Sigmoid colon (tissue), 6 donors: ENCODE measurements at regions not wholly inside any gene's neighbourhood (a gene's known extent, or its start where the extent isn't known, plus 50 kb on each side); places are given as distances from the start of the nearest gene placed in this dataset.

Experiments
- DNase-seq: peaks from one replicate; pipeline ENCODE4 v3.0.0-alpha.2; 2019
- H3K27ac ChIP-seq, 4 donors: fragments of 200-600 bp; sonication (generic); one replicate each; pipeline ENCODE4 v1.5.1; 2016 to 2019; ENCODE audit warnings: mild to moderate bottlenecking in 1 of 4
- H3K27me3 ChIP-seq, 3 donors: fragments of 200-600 bp; sonication (generic); one replicate each; pipeline ENCODE4 v1.5.1; 2019; ENCODE audit warnings: mild to moderate bottlenecking in 1 of 3
- H3K36me3 ChIP-seq, 4 donors: fragments of 200-600 bp; sonication (generic); one replicate each; pipeline ENCODE4 v1.5.1; 2016 to 2019
- H3K4me1 ChIP-seq, 4 donors: fragments of 200-600 bp; sonication (generic); one replicate each; pipeline ENCODE4 v1.5.1; 2017 to 2019
- H3K4me3 ChIP-seq, 4 donors: fragments of 200-600 bp; sonication (generic); one replicate each; pipeline ENCODE4 v1.5.1; 2017 to 2019; ENCODE audit warnings: mild to moderate bottlenecking in 2 of 4, moderate library complexity in 1 of 4
- H3K9me3 ChIP-seq, 4 donors: fragments of 200-600 bp in 3 of 4; sonication (generic) in 3 of 4; one replicate each; pipeline versions ENCODE4 v1.5.1 to v1.6.1; 2013 to 2019
- EP300 ChIP-seq, 4 donors: sonication (generic); formaldehyde crosslinking; IDR thresholded peaks; one replicate each; pipeline ENCODE4 v1.6.1; 2017; ENCODE audit warnings: antibody characterized with exemption in 4 of 4
- POLR2A ChIP-seq, 2 donors: fragments of 450-650 bp; IDR thresholded peaks; one replicate each; pipeline ENCODE4 v1.6.1; 2016; ENCODE audit warnings: antibody characterized with exemption in 2 of 2, mild to moderate bottlenecking in 2 of 2, moderate library complexity in 2 of 2
- POLR2AphosphoS5 ChIP-seq, 4 donors: sonication (generic); formaldehyde crosslinking; IDR thresholded peaks; one replicate each; pipeline ENCODE4 v1.6.1; 2017; ENCODE audit warnings: antibody characterized with exemption in 4 of 4
- WGBS, 2 donors: extraction: QIAGEN DNeasy Blood & Tissue Kit; methylation state at CpG; one replicate each; pipeline ENCODE4 v1.1.7; 2013; 5-methylcytosine and 5-hydroxymethylcytosine counted together
- intact Hi-C: fragments of 100-400 bp; cut with DNase I; formaldehyde crosslinking; loops from one replicate; pipeline ENCODE4 v1.15.1; 2023
- TF ChIP-seq, protein P1 (sequence below), 4 experiments: fragments of 450-650 bp in 3 of 4; fragments of 200-600 bp in 1 of 4; IDR thresholded peaks; one replicate each; pipeline ENCODE4 v1.5.1; 2016 to 2019; ENCODE audit warnings: antibody characterized with exemption in 4 of 4, mild to moderate bottlenecking in 3 of 4, moderate library complexity in 2 of 4
- donor health status: healthy with polysubstance abuse.
- donor health status: healthy.

DNA sequence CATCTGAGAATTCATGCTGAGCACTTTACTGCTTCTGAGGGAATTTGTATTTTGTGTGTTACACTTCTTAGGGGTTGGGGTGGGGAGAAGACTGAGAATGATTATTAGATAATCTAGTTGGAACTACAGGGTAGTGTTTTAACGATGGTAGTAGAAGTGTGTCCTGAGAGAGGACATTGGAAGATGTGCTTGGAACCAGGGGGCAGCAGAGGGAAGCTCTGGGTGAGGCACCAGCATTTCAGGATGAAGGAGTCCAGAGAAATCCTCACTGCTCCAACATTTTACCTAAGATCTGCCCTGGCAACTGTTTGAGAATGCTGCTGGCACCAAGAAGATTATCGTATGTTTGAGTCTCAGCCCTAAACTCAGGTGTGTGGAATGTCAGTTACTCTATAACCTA, 145.5 kb downstream of the SQOR start:
- DNase-seq: no peak
- TF ChIP-seq POLR2A (IDR thresholded peaks at IDR 0.05): no peak
- no peak for TF ChIP-seq POLR2AphosphoS5 (IDR thresholded peaks at IDR 0.05)
- TF ChIP-seq EP300 (IDR thresholded peaks at IDR 0.05): no peak
- Histone ChIP-seq H3K27me3 (no peaks in the 10 kb centered on the region), H3K27ac (no peak overlapping the region), H3K36me3 (no peaks in the 10 kb centered on the region), H3K4me3 (no peak overlapping the region), H3K4me1 (no peaks in the 10 kb centered on the region), H3K9me3 (no peaks in the 10 kb centered on the region)
- intact Hi-C loops: no loop called here
- WGBS, 2 donors: 65 to 78% methylated on average over 2 of the region's 2 CpGs

DNA sequence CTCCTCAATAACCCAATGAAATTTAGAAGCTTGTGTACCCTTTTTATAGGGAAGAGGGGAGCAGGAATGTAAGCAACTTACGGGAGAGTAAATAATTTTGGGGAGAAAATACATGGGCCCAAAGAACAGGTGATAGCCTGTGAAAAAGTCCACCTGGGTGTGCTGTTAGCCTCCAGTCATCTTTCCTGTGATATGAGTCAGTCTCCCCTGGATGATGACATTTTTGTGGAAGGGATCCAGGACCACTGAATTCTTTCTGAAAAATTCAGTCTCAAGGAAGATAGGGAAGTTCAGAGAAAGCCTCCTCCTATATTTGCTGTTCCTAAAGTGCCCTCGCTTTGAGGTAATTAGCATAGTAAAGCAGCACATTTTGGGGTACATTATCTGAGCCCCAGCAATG, 149.8 kb downstream of the SQOR start:
- H3K27me3 ChIP-seq: no peaks in the 10 kb centered on the region
- intact Hi-C loops: no loop called here
- no peaks in the 10 kb centered on the region for H3K36me3 ChIP-seq
- no peak overlapping the region for H3K27ac ChIP-seq
- DNase-seq: no peak
- H3K4me3 ChIP-seq: no peak overlapping the region
- TF ChIP-seq POLR2AphosphoS5 (IDR thresholded peaks at IDR 0.05): no peak
- TF ChIP-seq POLR2A (IDR thresholded peaks at IDR 0.05): no peak
- TF ChIP-seq EP300 (IDR thresholded peaks at IDR 0.05): no peak
- TF ChIP-seq, protein P1, sequence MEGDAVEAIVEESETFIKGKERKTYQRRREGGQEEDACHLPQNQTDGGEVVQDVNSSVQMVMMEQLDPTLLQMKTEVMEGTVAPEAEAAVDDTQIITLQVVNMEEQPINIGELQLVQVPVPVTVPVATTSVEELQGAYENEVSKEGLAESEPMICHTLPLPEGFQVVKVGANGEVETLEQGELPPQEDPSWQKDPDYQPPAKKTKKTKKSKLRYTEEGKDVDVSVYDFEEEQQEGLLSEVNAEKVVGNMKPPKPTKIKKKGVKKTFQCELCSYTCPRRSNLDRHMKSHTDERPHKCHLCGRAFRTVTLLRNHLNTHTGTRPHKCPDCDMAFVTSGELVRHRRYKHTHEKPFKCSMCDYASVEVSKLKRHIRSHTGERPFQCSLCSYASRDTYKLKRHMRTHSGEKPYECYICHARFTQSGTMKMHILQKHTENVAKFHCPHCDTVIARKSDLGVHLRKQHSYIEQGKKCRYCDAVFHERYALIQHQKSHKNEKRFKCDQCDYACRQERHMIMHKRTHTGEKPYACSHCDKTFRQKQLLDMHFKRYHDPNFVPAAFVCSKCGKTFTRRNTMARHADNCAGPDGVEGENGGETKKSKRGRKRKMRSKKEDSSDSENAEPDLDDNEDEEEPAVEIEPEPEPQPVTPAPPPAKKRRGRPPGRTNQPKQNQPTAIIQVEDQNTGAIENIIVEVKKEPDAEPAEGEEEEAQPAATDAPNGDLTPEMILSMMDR (IDR thresholded peaks at IDR 0.05): no peak
- no peaks in the 10 kb centered on the region for H3K9me3 ChIP-seq
- H3K4me1 ChIP-seq: no peaks in the 10 kb centered on the region
- 45 to 92% methylated on average over 2 of the region's 2 CpGs for WGBS, 2 donors

DNA sequence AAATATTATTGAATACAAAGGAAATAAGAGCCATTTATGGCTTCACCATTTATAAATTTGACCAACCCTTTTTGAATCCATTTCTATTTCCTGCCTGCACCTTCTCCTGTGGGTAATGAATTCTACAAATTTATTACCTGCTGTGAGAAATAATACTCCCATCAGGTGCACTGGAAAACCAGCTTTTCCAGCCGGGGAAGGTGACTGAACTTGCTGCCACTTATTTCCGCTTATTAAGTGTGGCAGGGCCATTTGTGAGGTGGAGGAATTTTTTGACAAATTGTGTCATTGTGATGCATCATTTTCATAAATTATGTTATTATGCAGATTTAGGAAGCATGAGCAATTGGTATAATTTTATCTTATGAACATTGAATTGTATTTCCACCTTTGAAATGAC, 151.1 kb downstream of the SQOR start:
- intact Hi-C loops: no loop called here
- no peak overlapping the region for H3K27ac ChIP-seq
- DNase-seq: no peak
- no peaks in the 10 kb centered on the region for H3K27me3 ChIP-seq
- WGBS, 2 donors: 91 to 95% methylated on average over 2 of the region's 2 CpGs
- no peak overlapping the region for H3K4me3 ChIP-seq
- no peak for TF ChIP-seq POLR2A (IDR thresholded peaks at IDR 0.05)
- TF ChIP-seq, protein P1 (IDR thresholded peaks at IDR 0.05): no peak
- TF ChIP-seq EP300 (IDR thresholded peaks at IDR 0.05): no peak
- TF ChIP-seq POLR2AphosphoS5 (IDR thresholded peaks at IDR 0.05): no peak
- H3K9me3 ChIP-seq: no peaks in the 10 kb centered on the region
- H3K36me3 ChIP-seq: no peaks in the 10 kb centered on the region
- no peaks in the 10 kb centered on the region for H3K4me1 ChIP-seq

DNA sequence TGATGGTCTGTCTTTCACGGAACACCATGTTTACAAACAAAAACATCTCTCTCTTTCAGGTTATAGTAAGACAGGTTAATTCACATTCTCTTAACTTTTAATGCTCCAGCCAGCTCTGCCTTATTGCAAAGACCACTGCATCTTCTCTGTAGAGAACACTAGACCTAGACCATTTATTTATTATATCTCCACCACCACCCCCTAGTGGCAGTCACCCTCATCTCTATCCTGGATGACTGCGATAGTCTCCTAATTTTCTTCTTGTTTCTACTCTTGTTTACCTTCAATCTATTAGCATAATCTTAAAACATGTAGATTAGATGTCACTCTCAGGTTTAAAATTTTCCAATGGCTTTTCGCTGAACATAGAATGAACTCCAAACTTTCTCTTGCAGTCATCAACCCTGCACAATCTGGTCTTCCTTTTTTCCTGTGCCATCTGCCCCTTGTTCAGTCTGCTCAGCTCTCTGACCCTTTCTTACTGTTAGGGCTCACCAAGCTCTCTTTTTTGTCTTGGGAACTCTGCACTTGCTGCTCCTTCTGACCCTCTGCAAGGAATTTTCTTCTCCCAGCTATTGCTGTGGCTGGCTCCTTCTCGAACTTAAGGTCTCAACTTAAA, 155.6 kb downstream of the SQOR start:
- H3K9me3 ChIP-seq: no peaks in the 10 kb centered on the region
- H3K27me3 ChIP-seq: no peaks in the 10 kb centered on the region
- H3K4me1 ChIP-seq: no peaks in the 10 kb centered on the region
- no peaks in the 10 kb centered on the region for H3K36me3 ChIP-seq
- intact Hi-C loops: loop anchor here (2.0 kb wide), 1 partner anchor 76 kb away; no protein-coding TSS in a partner anchor
- no peak for TF ChIP-seq EP300 (IDR thresholded peaks at IDR 0.05)
- TF ChIP-seq, protein P1 (IDR thresholded peaks at IDR 0.05): peak in 3 of 4 experiments; percentile 48 to 51 (median 50)
- TF ChIP-seq POLR2AphosphoS5 (IDR thresholded peaks at IDR 0.05): no peak
- TF ChIP-seq POLR2A (IDR thresholded peaks at IDR 0.05): no peak
- DNase-seq: no peak
- H3K4me3 ChIP-seq: no peak overlapping the region
- WGBS, 2 donors: 25 to 45% methylated on average over 4 of the region's 4 CpGs
- no peak overlapping the region for H3K27ac ChIP-seq

DNA sequence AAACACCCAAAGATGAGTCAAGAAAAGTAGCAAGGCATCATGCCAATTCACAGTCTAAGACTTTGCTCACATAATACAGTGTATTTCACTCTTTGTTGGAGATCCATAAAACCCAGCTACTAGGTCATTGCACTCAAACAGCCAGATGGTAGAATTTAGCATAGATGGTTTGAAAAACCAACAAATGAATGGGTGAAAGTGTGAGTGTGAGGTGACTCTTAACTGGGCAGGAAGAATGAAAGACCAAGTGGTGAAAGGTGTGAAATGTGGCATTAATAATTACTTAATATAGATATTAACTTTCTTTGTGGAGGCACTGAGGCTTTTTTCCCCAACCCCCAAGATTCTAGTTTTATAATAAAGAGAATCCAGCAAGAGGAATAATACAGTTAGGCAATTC, 159.5 kb downstream of the SQOR start:
- Histone ChIP-seq H3K27ac (no peak overlapping the region), H3K4me1 (no peaks in the 10 kb centered on the region), H3K4me3 (no peak overlapping the region), H3K36me3 (no peaks in the 10 kb centered on the region), H3K9me3 (no peaks in the 10 kb centered on the region), H3K27me3 (no peaks in the 10 kb centered on the region)
- intact Hi-C loops: no loop called here
- TF ChIP-seq POLR2AphosphoS5 (IDR thresholded peaks at IDR 0.05) (no peak), POLR2A (IDR thresholded peaks at IDR 0.05) (no peak), EP300 (IDR thresholded peaks at IDR 0.05) (no peak)
- TF ChIP-seq, protein P1 (IDR thresholded peaks at IDR 0.05): no peak
- no peak for DNase-seq
